GM19351 (cell line): ENCODE measurements at regions not wholly inside any gene's neighbourhood (a gene's known extent, or its start where the extent isn't known, plus 50 kb on each side); places are given as distances from the start of the nearest gene placed in this dataset.
A peak's percentile ranks its signal among the peaks of the same experiment; 100 is the strongest.
"Not testable (repeated sequence)": the region's sequence is repeated elsewhere in the genome, so short reads cannot be mapped to it uniquely, and the experiment has no call there.

Experiments
- ATAC-seq: cut with Tn5 transposase; IDR thresholded peaks from one replicate; pipeline ENCODE4 v1.9.1; 2021; ENCODE audit warnings: mild to moderate bottlenecking, moderate library complexity; ENCODE audit not compliant: unreplicated experiment

DNA sequence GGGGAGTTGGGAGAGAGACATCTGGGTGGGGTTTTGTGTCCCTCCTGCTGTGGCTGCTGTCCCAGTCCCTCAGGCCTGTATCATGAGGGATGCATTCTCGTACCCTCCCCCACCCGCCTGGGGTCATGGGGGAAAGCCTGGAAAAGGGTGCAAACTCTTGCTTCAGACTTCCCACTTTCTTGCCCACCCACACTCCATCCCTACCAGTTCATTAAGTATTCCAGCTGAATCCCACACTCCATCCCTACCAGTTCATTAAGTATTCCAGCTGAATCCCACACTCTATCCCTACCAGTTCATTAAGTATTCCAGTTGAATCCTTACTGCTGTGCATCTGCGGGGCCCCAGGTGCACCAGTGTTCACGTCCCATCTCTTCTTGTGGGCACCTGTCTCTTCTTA, 116.3 kb downstream of the ACAA2 start:
- no peak for ATAC-seq

DNA sequence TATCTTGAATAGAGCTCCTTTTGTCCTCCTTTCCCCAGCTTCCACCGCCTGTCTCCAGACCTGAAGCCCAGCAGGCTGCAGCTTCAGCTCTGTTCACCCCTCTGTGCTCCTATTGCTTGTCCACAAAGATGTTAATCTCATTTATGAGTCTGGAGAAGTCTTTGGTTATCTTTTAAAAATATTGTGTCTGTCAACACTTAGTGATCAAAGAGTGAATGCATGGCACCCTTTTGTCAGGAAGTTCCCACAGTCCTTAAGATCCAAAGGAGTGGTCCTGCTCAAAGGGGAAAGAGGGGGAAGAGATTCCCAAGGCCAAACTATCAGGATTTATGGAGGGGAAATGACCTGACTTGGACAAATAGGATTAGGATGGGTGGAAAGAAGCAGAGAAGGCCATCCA, 118.9 kb downstream of the ACAA2 start:
- ATAC-seq: no peak

DNA sequence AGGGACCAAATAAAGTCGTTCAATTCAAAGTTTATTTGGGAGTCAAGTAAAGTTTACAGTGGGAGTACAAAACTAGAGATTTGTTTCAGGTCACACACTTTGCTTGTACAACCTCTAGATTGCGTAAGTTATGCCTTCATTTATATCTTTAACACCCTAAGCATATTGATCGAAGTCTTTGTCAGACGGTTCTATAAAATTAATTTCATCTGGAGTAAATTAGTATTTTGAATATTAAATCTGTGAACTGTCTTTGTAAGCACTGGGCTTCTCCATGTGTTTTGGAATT, 119.7 kb downstream of the ACAA2 start:
- ATAC-seq: no peak

GRCh38 chr18:49692906-49693716, 120.2 kb downstream of the ACAA2 start:
- ATAC-seq: no peak

DNA sequence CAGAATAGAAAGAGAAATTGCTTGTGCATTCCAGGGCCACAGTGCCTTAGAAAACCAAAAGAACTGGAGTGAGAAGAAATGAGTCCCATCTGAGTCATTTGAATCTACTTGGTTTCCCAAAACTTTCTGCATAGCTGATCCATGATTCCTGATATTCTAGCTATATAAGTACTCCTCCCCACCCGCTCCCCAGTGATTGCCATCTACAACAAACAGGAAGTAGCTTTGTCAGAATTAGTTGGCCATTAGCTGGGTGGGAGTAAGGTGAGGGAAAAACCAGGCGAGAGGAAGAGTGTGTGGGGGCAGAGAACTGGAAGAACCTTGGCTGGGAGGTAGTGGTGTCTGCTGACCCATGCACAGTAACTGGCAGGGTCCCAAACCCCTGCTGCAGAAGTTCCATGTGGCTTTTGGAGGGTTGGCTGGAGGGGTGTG, 122.1 kb downstream of the ACAA2 start:
- no peak for ATAC-seq

DNA sequence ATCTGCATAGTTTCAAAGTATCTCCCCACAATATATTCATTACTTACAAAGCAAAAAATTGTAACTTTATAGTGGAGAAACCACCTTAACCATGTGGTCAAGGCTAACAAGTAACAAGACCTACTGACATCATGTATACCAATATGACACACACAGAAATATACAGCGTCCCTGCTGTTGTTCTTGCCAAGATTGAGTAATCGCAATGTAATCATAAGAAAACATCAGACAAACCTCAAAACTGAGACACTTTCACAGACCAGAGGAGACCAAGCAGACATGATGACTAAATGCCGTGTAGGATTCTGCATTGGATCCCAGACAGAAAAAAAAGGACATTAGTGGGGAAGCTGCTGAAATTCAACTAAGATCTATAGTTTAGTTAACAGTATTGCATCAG, 123.0 kb downstream of the ACAA2 start:
- ATAC-seq: no peak

GRCh38 chr18:49685231-49685942, 123.5 kb downstream of the LIPG start:
- no peak for ATAC-seq

- not testable (repeated sequence) for ATAC-seq
Observed at GRCh38 chr18:49682803-49683190, 120.9 kb downstream of the LIPG start.

GRCh38 chr18:49682173-49682802, 120.4 kb downstream of the LIPG start:
- ATAC-seq: no peak

DNA sequence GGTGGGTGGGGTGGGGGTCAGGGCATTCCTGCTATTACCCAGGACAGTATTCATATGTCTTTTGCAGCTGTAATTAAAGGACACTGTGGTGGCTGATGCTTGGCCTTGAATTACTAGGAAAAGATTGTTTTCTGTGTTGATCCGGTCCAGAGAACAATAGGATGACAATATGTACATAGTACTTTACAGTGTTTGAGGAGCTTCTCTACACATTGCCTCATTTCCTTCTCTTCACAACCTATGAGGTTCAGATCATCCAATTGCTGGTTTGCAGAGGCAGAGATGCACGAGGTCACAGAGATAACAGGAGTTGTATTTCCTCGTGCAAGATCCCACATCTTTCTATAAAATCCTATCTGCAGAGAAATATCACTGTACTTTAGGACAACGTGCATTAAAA, 119.5 kb downstream of the LIPG start:
- ATAC-seq: no peak

DNA sequence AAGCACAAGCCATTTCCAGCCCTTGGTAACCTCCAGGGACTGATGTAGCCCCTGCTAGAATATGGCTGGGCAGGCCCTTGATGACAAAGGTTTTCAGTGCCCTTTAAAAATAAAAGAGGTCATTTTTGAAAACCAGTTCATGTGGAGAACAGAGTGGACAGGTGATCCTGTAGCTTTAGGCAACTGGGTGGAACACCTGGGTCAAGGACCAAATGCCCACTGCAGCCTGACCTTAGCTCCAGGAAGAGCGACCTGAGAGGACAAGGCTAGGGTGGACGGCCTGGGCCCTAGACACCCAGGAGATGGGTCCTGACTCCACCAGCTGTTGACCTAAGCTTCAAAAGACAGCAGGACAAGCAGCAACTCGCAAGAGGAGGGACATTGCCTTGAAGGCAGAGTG, 116.6 kb downstream of the LIPG start:
- no peak for ATAC-seq

DNA sequence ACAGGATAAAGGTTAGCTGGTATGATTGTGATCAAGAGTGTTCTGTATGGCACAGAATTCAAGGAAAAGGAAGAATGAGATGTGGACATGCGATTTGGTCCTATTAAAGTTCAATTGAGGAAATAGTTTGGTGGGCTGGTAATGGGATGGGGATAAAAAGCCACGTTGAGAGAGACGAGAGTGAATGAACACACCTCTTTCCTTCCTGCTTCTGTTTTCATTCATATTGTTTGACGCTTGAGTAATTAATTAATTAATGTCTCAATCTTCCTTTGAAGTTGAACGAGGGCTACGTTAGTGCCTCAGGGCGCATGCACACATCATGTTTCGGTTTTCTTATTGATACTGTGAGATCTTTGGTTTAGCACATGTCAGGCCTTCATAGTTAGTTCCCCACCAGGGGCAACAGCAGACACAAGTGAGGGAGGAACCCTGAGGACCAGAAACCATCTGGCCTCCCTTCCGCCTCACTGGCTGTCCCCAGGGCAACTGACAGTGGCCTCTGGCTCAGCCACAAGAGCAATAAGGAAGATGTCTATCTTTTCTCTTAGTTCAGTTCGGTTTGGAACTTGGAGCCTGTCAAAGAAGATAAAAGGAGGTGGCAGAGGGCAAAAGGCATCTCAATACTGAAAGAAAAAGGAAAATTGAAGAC, 116.0 kb downstream of the LIPG start:
- peak; percentile 60 for ATAC-seq

GRCh38 chr18:49677081-49677480, 115.2 kb downstream of the LIPG start:
- ATAC-seq: no peak

DNA sequence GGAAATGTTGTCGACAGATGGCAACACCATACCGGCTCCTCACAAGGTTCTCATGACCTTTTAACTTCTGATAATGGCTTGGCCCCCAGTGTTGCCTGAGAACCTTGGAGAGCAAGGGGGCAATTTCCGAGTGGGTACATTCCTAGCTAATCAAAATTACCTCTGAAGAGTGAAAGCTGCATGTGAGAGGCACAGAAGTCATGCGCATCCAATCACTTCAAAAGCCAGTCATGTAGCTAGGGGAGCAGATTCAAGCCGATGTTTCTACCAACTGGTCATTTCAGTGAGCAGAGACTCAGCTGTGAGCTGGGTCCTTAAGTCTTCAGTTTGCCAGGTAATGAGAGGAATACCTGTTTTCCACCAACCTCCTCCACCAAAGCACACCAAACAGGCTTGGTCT, 111.4 kb downstream of the LIPG start:
- ATAC-seq: no peak

GRCh38 chr18:49672853-49673252, 111.0 kb downstream of the LIPG start:
- ATAC-seq: no peak

DNA sequence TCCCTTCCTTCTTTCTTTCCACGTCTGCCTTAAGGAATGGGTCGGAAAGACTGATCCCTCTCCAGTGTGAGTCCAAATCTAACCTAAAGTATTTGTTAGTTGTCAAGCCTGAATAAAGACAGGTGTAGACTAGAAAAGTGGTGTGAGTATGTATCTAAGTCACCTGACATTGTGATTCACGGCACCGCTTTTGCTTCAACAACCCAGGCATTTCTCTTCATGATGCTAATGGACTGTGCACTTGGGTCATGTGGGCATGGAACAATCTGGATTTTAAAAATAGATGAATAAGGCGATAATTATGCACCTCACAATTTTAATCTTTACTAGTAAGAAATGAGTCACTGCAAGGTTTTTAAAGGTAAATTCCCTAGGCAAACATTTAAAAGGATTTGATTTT, 107.5 kb downstream of the LIPG start:
- ATAC-seq: no peak

- no peak for ATAC-seq
Observed at GRCh38 chr18:49668574-49669275, 106.9 kb downstream of the LIPG start.

DNA sequence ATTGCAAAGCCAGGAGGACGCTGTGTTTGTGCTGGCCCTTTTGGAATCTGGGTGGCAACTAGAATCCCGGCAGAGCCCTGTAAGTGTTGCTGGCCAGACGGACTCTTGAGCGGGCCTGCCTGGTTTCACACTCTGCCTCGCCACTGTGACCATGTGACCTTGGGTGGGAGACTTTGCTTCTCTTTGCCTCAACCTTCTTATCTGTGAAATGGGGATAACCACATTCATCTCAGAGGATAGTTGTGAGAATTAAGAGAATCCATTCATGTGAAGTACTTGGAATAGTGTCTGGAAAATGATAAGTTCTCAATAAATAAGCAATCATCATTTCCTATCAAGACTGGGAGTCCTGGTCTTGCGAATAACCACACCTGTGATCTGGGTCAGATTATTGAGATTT, 105.6 kb downstream of the LIPG start:
- no peak for ATAC-seq

- ATAC-seq: no peak
Observed at GRCh38 chr18:49666045-49666775, 104.4 kb downstream of the LIPG start.
